ENCODE measurements at regions not wholly inside any gene's neighbourhood (a gene's known extent, or its start where the extent isn't known, plus 50 kb on each side); places are given as distances from the start of the nearest gene placed in this dataset.

- TF ChIP-seq CTCF (conservative IDR thresholded peaks at IDR 0.05) (no peak), ZFX (IDR thresholded peaks at IDR 0.05) (no peak)
These were observed 77.9 kb upstream of the PFKP start for GRCh38 chr10:2989292-2989947.

Data from C4-2B (cell line).